NCI-H345 treated with DMSO at 0.1 percent for 48 hours (cell line): ENCODE measurements at regions not wholly inside any gene's neighbourhood (a gene's known extent, or its start where the extent isn't known, plus 50 kb on each side); places are given as distances from the start of the nearest gene placed in this dataset.
"Not testable (repeated sequence)": the region's sequence is repeated elsewhere in the genome, so short reads cannot be mapped to it uniquely, and the experiment has no call there.

Experiments
- DNase-seq: peaks from one replicate; lab custom pipeline; 2025; ENCODE audit not compliant: unreplicated experiment; lab: John Stamatoyannopoulos, UW

DNA sequence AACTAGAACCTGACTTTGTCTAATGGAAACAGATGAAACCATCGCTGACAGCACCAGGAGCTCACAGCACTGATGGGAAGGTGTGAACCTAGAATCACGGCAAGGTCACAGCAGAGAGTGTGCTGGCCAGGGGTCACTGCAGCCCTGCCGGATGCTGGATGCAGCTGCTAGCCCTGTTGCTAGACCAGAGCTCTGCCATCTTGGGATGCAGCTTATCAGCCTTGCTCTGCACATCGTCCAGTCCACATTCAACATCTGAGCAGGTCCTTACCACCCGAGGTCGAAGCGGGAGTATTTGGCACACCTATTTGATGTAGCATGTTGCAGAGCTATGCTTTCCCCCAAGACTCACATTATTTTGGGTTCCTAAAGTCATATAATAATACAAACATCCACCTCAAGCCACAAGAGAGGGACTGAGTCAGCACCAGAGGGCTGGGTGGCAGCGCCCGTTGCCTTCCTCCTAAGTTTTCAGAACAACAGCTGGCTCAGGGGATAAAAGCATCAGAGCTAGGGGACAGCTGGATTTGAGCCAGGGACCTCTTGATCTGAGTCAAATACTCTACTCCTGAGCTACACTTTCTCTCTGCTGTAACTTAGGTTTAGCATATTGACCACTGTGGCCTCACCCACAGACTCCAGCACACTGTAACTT is 135.3 kb downstream of the ZNF467 start:
- DNase-seq = no peak

DNA sequence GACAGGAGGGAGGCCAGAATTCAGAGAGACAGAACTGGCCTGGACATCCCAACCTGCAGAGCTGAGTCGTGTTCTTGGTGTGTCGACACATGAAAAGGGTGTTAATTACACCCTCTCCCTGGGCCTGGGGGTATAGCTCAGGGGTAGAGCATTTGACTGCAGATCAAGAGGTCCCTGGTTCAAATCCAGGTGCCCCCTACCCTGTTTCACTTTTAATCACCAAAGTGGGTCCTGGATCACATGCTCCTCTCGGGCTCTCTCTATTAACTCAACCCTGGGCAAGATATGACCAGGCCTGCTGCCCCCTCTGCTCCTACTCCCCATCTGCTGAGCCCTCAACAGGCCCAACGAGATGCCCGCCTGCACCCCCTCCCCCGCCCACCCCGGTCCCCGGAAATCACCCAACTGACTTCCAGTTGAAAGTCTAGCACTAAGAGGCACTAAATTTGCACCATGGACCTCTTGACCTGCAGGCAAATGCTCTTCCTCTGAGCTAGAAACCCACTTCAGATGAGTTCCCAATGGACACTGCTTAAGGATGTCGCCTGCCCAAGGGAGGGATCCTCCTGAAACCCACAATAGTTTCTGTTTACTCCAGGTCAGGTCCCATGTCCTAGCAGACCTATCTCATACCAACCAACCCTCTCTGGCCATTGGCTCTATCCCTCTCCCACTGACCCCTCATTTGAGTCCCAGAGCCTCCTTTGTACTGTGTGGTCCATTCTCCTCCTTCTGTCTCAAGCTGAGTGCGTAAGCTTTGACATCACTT is 137.6 kb downstream of the ZNF467 start:
- DNase-seq = no peak

DNA sequence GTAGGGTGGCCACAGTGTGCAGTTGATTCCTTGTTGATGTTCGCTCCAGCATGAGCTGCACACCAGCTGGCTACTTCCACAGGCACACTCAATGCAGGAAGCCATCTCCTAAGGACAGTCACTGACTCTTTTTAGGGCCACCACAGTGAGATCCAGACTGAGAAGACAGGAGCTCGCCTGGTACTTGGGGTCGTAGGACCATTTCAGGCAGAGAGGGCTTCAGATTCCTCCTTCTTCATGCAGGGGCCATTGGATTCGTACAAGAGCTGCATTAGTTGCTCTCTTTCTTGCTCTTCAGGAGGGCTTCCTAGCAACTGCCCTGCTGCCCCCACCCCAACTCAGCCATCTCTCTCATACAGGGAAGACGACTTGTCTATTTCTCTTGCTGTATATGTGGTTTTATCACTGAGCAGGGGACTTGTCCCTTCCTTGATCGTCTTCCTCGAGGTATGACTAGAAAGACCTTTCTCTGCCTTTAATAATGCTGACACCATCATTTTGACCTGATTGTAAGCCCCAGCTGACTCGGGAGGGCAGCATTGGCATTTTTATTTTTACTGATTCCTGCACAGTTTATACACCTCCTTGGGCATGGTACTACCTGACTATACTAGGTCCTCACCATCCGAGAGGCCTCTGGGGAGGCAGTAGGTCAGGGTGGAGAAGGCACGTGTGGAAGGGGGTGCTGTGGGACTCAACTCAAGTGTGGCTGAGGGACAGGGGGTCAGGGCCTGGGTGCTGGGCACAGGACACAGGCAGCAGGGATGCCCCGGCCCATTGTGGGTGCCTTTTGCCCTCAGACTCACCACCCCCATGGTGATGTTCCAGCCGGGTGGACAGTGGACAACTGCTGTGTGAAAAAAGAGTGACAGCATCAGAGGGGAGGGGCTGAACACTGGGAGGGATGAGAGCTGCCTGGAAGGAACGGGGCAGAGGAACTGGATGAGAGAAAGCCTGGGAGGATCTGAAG is 136.7 kb upstream of the ZNF746 start:
- DNase-seq = no peak

DNA sequence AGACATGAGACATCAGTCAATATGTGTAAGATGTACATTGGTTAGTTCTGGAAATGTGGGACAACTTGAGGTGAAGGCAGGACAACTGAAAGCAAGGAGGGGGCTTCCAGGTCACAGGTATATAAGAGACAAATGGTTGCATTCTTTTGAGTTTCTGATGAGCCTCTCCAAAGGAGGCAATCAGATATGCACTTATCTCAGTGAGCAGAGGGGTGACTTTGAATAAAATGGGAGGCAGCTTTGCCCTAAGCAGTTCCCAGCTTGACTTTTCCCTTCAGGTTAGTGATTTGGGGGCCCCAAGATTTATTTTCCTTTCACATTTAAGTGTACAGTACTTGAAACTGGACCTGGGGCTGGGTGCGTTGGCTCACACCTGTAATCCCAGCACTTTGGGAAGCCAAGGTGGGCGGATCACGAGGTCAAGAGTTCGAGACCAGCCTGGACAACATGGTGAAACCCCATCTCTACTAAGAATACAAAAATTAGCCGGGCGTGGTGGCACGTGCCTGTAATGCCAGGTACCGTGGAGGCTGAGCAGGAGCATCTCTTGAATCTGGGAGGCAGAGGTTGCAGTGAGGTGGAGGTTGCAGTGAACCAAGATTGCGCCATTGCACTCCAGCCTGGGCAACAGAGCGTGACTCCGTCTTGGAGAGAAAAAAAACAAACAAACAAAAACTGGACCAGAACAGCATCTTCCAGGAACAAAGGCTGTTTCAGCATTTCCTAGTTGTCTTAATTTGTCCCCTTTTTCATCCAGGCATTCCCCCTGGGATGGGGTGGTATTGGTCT is 130.9 kb upstream of the ZNF746 start:
- DNase-seq = not testable (repeated sequence)

DNA sequence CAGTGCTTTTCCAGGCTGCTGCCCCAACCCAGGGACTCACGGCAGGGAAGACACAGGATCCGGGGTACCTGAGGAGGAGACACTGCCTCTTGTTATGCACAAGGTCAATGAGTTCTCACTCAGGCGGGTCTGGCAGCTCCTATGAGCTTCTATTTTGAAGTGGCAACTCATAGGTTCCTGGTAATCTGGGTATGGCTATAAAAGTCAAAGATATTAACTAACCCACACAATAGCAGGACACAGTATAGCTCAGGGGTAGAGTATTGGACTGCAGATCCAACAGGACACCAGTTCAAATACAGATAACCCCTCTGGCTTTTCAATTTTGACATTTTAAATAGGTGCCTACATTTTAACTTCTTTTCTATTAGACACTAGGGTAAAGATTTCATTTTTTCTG is 130.3 kb upstream of the ZNF746 start:
- no peak for DNase-seq

DNA sequence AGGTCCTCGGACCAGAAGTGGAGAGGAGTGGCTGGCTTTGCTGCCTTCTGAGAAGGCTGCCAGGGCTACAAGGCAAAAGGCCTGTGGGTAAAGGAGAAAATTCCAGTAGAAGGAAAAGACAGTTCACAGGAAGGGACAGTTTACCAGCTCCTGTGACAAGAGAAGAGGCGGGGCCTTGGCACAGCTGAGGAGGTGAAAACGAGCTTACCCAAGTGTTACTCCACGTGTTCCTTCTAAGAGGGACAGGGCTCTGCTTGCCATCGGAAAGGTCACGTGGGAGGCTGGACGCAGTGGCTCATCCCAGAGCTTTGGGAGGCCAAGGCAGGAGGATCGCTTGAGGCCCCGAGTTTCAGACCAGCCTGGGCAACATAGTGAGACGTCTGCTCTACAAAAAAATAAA is 129.4 kb upstream of the ZNF746 start:
- DNase-seq = no peak

DNA sequence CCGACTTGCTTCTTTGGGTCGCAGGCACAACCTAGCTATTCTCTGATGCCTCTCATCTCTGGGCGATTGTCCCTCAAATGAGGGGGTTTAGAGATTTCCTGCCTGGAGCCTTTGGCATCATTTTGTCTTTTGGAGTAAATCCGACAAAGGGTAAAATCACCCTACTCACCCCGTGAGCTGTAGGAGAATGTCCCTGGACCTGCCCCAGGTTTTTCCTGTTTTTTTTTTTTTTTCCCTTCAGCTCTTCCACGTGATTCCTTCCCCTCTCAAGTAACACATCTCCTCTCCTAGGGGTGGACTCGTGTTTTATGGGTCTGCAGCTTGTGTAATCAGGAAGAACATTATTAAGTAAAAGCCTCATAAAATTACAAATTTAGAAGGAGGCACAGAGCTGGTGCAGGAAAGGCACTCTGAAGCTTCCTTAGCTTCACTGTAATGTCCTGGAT is 128.4 kb upstream of the ZNF746 start:
- no peak for DNase-seq

DNA sequence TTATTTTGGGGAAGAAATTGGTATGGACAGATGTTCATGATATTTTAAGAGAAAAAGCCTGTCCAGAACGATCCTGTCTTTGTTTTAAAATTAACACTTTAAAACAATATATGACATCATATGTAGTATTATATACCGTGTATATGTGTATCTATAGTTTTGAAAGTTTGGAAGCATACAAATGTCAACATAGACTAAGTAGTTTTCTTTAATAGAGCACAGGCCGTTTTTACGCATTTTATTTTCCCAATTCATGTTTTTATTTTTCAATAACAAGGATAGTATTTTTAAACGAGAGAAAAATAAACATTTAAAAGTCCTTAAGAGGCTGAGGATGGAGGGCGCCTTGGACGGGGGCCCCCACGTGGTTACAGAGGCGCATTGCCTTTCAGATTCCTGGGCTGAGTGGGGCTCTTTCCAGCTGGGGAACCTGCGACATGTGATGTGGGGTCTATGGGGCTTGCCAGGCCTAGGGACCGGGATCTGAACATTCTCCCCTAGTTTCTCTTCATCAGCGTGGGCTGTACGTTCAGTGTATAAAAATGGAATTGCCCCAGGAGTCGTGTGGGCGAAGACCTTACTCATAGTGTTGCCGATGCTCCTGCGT is 127.8 kb upstream of the ZNF746 start:
- DNase-seq = no peak

DNA sequence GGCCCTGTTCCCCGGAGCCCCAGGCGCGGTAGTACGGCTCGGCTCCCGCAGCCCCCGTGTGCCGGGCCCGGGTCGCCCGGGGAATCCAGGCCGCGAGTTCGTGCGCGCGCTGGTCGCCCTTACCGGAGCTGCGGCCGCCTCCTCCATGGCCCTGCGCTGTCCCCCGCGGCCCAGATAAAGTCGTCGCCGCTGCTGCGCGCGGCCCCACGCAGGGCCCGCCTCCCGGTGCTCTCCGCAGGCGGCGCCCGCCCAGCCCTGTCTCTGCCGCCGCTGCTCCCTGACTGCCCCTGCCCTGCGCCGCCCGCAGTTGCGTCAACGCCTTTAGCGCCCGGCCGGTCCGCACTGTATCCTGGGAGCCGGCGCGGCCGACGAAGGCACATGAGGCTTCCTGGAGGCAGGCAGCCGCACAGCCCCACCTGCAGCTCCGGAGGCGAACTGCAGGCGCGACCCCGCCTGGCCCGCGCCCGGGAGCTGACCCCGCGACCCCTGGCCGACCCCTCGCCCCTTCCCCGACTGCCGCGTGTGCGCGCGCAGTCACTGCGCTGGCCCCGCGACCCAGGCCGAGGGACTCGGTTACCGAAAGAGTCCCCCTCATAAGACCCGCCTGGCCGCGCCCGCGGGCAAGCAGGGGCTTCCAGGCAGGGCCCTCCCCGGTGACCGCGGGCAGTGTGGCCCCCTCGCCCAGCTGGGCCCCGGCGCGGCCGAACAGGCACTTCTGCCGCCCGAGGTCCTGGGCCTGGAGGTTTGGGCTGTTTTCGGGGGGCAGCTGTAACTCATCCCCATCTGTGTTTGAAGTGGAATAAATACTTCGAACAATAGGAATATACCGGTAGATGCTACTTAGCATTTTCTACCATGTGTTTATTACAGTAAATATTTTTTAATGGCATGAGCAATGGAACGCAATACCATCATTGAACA is 127.1 kb upstream of the ZNF746 start:
- peak; percentile 77 for DNase-seq

DNA sequence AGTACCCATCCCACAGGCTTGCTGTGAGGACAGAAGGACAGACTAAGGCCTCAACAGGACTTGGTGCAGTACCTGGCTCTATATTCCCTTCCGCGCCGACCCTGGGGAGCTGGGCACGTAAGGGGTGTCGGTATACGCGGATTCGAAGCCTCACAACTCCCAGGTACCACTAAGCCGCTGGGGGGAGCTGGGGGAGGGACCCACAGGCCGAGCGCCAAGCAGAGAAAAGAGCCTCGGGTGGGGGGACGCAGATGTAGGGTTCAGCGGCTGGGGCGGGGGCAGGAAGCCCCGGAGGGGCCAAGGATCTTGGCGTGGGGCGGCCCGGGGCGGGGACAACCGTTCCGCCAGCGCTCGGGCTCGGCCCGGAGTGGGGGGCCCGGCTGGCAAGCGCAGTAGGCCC is 126.4 kb upstream of the ZNF746 start:
- DNase-seq = no peak

DNA sequence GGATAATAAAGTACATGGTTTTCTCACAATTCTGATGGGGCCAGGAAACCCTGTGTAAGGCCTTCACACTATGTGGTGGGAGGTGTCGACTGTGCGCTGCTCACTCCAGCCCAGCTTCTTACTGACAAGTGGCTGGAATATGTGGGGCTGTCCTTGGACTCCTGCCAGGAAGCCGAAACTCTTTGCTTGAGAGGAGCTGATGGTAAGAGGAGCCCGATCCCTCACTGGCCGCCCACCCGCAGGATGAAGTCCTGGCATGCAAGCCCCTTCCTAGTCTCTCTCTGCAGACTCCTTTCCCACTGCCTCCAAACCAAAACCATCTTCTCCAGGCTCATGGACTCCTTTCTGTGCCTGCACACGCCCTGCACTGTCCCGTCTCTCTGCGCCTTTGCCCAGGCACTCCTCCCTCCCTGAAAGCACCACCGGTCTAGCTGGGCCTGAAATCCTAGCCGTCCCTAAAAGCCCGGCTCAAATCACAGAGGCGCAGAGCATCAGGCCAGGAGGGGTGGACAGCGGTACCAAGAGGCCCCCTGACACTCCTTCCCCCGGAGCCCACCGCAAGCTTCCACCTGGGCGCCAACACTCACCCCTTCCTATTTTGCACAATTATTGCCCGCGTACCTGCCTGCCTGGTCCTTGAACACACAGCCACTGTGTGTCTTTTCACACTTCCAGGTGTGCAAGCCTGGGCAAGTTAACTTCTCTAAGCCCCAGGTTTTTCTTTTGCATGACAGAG is 125.8 kb upstream of the ZNF746 start:
- not testable (repeated sequence) for DNase-seq

DNA sequence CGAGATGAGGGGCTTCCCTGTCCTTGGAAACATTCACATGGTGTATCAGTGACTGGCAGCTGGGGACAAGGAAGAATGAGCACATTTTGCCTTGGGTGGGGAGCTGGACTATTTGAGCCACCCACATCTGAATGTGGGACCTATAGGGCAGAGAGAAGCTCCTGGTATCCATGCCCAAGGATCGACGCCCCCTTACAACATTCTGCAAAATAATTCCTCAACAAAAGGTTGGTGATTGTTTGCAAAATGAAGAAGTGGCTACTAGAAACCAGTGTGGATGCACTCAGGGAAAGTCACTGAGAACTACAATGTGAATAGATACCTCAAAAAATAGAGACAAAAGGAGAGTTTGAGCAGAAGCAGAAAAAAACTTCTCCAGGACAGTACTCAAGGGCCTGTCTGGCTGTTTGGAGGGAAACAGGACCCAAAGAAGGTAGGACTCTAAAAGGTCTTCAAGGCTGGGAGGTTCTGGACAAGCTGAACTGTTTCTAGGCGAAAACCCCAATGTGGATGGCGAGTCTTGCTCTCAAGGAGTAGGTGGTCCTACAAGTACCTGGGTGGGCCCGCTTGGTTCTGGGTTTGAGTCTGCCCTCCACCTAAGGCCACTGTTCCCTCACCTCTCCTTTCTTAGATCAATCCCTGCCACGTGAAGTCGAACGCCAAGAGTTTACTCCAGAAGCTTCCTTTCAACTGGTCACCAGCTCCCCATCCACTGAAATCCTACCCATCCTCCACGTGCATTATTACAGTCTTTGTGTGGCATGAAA is 125.0 kb upstream of the ZNF746 start:
- DNase-seq = no peak

DNA sequence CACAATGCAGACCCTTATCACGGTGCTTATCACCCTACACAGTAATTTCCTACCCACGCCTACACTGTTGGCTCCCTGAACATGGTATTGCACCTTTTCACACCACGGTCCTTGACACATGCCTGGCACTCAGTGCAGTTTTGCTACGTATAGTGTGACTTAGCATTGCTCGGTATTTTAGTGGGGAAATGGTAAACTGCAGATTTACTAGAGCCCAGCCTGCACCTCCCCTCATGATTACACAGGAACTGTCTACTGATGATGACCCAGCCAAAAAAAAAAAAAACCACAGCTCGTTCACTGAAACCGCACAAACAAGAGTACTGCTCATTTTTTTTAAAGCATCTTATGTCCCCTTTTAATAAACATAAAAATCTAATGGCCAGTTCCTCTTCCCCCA is 124.2 kb upstream of the ZNF746 start:
- no peak for DNase-seq

DNA sequence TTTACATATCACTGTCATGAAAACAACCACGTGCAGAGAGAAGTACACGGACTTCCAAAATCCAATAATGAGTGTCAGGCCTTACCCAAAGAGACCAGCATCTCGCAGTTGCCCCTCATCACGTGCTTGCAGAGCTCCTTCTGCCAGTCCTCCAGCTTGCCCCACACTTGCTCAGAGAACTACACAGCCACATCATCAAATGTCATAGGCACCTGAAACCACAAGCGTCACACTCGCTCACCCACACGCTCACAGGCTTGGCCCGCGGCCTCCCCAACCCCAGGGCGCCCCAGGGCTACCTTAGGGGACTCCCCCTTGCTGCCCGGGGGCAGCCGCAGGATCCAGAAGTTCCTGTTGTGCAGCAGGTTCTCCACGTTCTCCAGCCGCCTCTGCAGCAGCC is 123.4 kb upstream of the ZNF746 start:
- no peak for DNase-seq

DNA sequence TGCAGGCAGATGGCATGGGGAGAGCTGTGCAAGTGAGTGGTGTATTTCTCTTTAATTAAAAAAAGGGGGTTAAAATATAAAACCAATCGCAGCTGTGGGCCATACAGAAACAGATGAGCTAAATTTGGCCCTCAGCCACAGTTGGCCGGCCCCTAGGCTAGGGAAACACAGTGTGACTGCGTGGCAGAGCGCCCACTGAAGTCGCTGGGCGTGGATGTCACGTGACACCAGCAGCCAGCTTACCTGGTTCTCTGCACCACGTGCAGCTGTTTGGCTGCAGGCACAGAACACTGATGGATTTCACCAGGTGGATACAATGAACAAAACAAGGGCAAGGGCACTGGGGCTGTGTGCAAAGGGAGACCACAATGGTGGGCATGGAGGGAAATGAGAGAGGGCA is 119.3 kb upstream of the ZNF746 start:
- DNase-seq = no peak

DNA sequence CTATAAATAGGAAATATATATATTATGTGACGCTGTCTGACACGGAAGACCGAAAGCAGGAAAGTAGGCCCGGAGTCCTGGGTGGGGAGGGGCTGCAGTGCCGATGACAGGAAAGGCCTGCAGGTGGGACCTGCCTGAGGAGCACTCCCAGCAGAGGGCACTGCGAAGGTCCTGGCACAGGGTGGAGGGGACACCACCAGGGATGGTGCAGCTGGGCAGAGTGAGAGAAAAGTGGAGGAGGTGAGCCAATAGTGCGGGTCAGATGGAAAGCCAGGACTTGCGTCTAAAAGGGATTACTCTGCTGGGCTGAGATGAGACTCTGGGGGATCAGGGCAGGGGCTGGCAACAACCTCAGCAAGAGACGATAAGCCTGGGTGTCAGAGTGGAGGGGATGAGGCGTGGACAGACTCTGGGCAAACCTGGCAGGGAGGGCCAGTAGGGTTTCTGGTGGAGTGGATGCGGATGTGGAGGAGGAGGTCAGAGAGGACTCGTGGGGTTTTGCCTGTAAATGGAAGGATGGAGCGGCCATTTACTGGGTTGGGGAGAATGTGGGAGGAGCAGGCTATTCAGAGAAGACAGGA is 118.2 kb upstream of the ZNF746 start:
- DNase-seq = no peak

DNA sequence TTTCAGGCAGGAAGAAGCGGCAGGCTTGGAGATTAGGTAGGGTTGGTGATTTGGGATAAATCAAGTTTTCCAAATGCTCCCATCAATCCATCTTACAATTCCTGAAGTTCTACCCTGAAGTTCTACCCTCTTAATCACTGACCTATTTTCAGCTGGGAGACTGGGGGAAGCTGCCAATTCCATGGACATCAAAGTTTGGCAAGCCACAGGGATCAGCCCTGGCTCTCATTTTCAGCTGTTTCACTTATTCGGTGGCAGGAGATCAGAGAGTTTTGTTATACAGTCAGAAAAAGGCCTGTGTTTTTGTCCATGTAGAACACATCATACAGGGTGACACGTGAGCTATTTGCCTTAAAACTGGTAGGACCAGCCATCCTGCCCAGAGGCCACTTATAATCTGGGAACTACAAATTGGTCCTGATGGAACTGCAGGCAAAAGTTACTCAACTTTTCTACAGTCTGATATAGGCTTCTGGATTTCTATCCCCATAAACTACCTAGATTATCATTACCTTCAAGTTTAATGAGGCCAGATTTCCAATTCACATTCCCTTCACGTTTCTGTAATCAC is 112.9 kb upstream of the ZNF746 start:
- no peak for DNase-seq
